HG02943 (cell line): ENCODE measurements at regions not wholly inside any gene's neighbourhood (a gene's known extent, or its start where the extent isn't known, plus 50 kb on each side); places are given as distances from the start of the nearest gene placed in this dataset.
"Not testable (repeated sequence)": the region's sequence is repeated elsewhere in the genome, so short reads cannot be mapped to it uniquely, and the experiment has no call there.

Experiments used
- ATAC-seq: cut with Tn5 transposase; IDR thresholded peaks from one replicate; pipeline ENCODE4 v1.9.1; 2021; ENCODE audit warnings: mild to moderate bottlenecking, low read depth, moderate library complexity; ENCODE audit not compliant: unreplicated experiment

GRCh38 chrX:1020634-1021166 is 191.7 kb downstream of the CRLF2 start:
- ATAC-seq: no peak

- not testable (repeated sequence) for ATAC-seq
These were observed 195.5 kb downstream of the CRLF2 start for GRCh38 chrX:1016926-1017325.

GRCh38 chrX:1016281-1016680 is 196.2 kb downstream of the CRLF2 start:
- not testable (repeated sequence) for ATAC-seq

- ATAC-seq: no peak
These were observed 199.7 kb downstream of the CRLF2 start for GRCh38 chrX:1012678-1013300.

- ATAC-seq: no peak
These were observed 200.7 kb downstream of the CRLF2 start for GRCh38 chrX:1011691-1012283.

- ATAC-seq: no peak
These were observed 202.7 kb downstream of the CRLF2 start for GRCh38 chrX:1009771-1010170.

- ATAC-seq: no peak
These were observed 206.2 kb downstream of the CRLF2 start for GRCh38 chrX:1006156-1006730.

- ATAC-seq: no peak
These were observed 209.8 kb downstream of the CRLF2 start for GRCh38 chrX:1002611-1003010.

- no peak for ATAC-seq
These were observed 214.8 kb downstream of the CRLF2 start for GRCh38 chrX:997631-998137.

- no peak for ATAC-seq
These were observed 217.7 kb downstream of the CRLF2 start for GRCh38 chrX:994780-995179.

GRCh38 chrX:989959-990510 is 222.4 kb downstream of the CRLF2 start:
- peak; percentile 98 for ATAC-seq

GRCh38 chrX:988530-988929 is 223.9 kb downstream of the CRLF2 start:
- not testable (repeated sequence) for ATAC-seq

GRCh38 chrX:981791-982626 is 230.4 kb downstream of the CRLF2 start:
- ATAC-seq: no peak

- no peak for ATAC-seq
These were observed 231.7 kb downstream of the CRLF2 start for GRCh38 chrX:980587-981235.

GRCh38 chrX:979127-979526 is 233.3 kb downstream of the CRLF2 start:
- ATAC-seq: not testable (repeated sequence)

GRCh38 chrX:973010-973632 is 239.3 kb downstream of the CRLF2 start:
- no peak for ATAC-seq

GRCh38 chrX:968148-968965 is 244.1 kb downstream of the CRLF2 start:
- ATAC-seq: no peak

GRCh38 chrX:966396-967070 is 245.9 kb downstream of the CRLF2 start:
- ATAC-seq: no peak
